OCI-LY3 (cell line): ENCODE measurements at regions not wholly inside any gene's neighbourhood (a gene's known extent, or its start where the extent isn't known, plus 50 kb on each side); places are given as distances from the start of the nearest gene placed in this dataset.

Experiments
- CTCF ChIP-seq: fragments of 200-600, 300-600 bp; sonication (generic); IDR thresholded peaks from 2 replicates; pipeline ENCODE4 v1.5.1; 2014; ENCODE audit warnings: antibody characterized with exemption, low read length, low read depth
- EZH2phosphoT487 ChIP-seq: fragments of 200-600 bp; shearing (Covaris generic); IDR thresholded peaks from 2 replicates; pipeline ENCODE4 v1.6.1; 2018; ENCODE audit warnings: antibody characterized with exemption, mixed run types, low read depth

GRCh38 chrX:129230850-129231512, 292.3 kb downstream of the SMARCA1 start:
- TF ChIP-seq CTCF: no peak
- TF ChIP-seq EZH2phosphoT487: no peak
